ENCODE measurements at regions not wholly inside any gene's neighbourhood (a gene's known extent, or its start where the extent isn't known, plus 50 kb on each side); places are given as distances from the start of the nearest gene placed in this dataset.

DNA sequence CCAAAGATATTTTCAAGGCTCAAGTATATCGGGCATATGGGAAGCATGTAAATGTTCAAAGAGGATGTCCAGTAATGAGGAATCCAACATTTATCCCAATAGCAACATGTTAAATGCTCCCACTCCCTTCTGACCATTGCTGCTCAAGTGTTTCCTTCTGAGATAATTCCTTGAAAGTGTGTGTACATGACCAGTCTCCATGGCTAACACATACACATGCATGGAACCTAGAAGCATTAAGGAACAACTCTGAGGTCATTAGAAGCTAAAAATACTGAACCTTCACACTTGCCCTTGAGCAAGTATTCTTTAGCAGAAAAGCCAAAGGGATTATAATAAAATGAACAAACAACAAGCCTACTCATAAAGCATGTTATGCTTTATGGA lies 433.8 kb upstream of the TCF4 start:
- ATAC-seq, result no peak
- no peak for DNase-seq

DNA sequence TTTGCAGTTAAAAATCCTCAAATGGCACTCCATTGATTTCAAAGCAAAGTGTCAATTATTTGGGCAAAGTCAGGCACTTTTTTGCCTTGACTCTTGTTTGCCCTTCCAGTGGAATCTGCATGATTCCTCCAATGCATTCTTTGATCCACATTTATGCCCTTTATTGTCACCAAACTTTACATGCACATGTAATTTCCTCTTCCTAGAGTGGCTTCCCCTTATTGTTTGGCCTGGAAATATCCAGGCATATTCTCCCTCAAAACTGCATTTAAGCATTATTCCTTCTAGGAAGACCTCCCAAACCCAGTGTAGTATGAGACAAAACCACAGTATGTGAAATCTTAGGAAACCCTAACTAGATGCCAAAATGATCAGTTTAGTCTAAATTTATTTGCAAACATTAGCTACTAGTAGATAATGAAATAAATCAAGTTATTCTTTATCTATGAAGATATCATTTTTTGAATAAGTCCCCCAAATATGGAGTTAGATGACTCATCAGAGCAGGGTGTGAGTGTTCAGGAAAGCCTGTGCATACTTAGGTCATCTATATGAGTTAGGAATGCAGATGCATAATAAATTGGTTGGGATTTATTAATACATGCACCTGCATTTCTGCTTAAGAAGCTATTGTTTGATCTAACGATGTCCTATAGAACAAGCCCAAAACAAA lies 433.3 kb upstream of the TCF4 start:
- no peak for DNase-seq
- no peak for ATAC-seq

- DNase-seq (no peak), ATAC-seq (no peak)
Observed at GRCh38 chr18:56019908-56020307, 431.9 kb upstream of the TCF4 start.

DNA sequence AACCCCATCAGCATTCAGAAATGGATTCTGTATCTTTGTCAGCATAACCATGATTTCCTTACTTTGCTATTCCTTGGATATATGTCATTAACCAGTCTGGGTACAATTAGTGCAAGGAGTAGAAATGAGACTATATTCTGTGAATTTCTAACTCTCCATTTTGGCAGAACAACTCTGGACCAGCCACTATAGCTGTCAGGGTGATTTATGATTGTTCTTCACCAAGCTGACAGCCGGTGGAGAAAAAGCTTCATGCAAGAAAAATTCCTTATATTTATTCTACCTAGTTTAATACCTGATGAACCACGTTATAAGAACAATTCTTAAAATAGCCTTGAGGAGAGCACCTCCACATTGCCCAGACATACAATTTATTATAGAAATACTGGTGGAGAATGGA lies 431.2 kb upstream of the TCF4 start:
- no peak for ATAC-seq

DNA sequence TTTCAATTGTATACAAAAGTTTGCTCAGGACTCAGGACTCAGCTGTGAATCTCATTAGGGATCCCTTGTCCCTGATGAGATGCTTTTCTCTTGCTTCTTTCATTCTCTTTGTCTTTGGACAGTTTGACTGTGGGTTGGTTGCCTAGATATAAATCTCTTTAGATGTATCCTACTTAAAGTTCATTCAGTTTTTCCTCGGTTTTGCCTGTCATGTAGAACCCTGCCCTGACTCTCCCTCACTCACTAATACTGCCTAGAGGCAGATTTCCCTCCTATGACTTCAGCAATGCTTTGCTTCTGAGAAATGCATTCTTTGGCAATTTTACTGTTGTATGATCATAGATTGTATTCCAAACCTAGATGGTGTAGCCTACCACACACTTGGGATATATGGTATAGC lies 421.4 kb upstream of the TCF4 start:
- no peak for DNase-seq
- ATAC-seq, result no peak

More for the DNA sequence above, 431.2 kb upstream of the TCF4 start:
- DNase-seq, result no peak

GRCh38 chr18:56003720-56004088 lies 415.7 kb upstream of the TCF4 start:
- no peak for ATAC-seq
- DNase-seq, result no peak

DNA sequence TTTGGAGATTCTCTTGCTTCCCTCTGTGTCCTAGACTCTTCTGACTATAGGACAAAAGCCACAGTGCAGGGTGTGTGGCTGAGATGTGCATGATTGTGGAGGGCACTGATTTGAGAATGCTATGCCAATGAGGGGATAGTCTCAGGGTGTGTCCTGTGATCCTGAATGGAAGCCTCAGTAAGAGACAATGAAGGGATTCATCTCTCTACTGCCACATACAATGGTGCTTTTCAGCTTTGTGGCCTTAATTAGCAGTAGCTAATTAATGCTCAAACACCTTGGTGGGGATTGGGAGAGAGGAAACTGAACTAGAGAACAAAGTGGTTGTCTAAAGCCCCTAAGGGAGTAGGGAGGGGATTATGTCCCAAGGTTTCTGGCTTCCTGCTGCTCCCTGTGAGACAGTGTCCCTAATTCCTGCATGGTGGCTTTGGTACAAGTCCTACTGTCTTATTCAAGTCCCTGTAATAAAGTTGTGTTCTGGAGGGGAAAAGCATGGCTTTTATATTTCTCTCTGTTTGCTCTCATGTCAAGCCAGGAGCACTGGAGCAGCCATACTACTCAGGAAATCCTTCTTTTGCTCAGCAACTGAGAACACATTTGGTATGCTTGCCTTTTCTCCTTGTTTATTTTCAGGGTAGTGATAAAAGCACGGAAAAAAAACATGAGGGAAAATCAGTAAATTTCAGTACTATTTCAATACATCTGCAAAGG lies 415.2 kb upstream of the TCF4 start:
- ATAC-seq, result no peak
- no peak for DNase-seq

DNA sequence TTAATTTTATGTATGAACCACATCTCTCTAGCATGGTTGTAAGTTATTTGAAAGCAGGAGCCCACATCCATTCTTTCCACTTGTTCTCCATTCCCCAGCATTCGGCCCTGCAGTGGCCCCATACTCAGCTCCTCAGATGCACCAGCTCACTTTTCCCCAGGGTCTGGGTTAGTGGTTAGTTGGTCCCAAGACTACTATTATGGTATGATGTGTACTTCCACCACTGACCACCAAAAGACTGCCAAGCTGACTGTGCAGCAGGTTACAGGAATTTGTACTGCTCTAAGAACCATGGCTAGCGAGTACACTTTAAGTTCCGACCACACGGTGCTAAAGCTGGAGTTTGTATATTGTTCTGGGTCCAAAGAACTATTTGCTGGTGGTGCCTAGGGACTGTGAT lies 413.6 kb upstream of the TCF4 start:
- DNase-seq (no peak), ATAC-seq (no peak)

DNA sequence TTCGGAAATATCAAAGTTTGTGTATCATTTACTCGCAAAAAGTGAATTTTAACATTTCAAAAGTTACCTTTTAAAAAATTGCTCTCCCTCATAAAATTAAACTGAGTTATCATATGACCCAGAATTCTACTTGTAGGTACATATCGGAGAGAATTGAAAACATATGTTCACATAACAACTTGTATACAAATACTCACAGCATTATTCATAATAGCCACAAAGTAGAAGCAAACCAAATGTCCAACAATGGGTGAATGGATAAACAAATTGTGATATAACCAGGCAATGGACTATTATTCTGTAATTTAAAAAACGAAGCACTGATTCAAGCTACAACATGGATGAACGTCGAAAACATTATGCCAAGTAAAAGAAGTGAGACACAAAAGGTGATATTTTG lies 412.0 kb upstream of the TCF4 start:
- ATAC-seq (no peak), DNase-seq (no peak)

- DNase-seq (no peak), ATAC-seq (no peak)
Observed at GRCh38 chr18:55999641-56000040, 411.6 kb upstream of the TCF4 start.

- ATAC-seq (no peak), DNase-seq (no peak)
Observed at GRCh38 chr18:55998801-55999385, 410.9 kb upstream of the TCF4 start.

DNA sequence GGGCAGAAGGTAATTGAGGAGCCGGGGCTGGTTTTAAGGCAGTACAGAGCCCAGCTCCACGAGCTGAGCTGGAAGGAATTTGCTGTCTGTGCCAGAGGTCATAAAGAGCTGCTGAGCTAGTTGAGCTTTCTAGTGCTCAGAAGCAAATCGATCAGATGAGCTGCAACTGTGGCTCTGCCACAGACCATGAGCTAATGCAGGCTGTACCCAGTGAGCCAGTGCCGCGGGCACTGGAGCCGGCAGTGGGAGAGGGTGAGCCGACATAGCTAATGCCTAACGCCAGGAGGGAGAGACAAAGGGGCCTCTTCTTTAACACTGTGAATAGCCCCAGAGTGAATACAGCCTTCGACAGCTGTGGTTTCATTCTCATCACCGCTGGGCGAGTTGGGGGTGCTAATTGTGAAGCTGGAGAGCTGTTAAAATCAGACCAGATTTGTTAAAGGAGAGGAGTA lies 410.1 kb upstream of the TCF4 start:
- DNase-seq (no peak), ATAC-seq (no peak)

GRCh38 chr18:55997151-55997561 lies 409.2 kb upstream of the TCF4 start:
- DNase-seq, result no peak
- no peak for ATAC-seq

DNA sequence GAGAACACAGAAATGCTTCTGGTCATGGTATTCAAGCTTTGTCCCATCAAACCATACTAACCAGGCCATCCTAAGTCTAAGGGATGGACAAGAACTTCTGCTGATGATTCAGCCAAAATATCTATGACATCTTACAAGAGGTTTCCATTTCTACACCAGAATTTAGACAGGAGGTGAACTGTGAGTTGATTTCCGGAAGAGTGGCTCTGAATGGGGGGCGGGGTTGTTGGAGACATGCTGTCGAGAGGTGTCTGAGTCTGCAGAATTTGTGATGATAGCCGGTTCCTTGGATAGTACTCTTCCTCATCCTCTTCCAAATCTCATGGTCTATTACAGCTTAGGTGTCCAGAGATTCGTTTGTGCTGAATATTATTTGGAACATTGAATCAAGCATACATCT lies 408.7 kb upstream of the TCF4 start:
- no peak for DNase-seq
- ATAC-seq, result no peak

GRCh38 chr18:55990186-55990585 lies 402.2 kb upstream of the TCF4 start:
- ATAC-seq, result no peak
- no peak for DNase-seq

DNA sequence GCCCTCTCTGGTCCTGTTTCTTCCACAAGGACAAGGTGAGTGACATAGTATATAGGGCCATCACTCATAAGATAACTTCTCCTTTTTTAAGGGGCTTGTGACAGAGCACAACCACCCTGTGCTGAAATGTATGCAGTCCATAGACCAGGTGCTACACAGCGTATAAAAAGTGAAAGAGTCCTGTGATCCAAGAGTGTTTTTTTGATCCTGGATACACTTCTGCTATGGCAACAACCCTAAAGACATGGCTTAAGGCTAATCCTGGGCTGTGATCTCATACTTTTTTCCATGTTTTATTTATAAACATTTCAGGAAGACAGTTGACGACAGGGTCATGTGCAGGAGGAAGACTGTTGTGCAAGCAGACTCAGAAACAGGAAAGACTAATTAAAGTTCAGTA lies 400.5 kb upstream of the TCF4 start:
- no peak for ATAC-seq
- no peak for DNase-seq

- ATAC-seq (no peak), DNase-seq (no peak)
Observed at GRCh38 chr18:55983433-55983832, 395.4 kb upstream of the TCF4 start.

GRCh38 chr18:55982992-55983391 lies 395.0 kb upstream of the TCF4 start:
- DNase-seq, result no peak
- ATAC-seq, result no peak

DNA sequence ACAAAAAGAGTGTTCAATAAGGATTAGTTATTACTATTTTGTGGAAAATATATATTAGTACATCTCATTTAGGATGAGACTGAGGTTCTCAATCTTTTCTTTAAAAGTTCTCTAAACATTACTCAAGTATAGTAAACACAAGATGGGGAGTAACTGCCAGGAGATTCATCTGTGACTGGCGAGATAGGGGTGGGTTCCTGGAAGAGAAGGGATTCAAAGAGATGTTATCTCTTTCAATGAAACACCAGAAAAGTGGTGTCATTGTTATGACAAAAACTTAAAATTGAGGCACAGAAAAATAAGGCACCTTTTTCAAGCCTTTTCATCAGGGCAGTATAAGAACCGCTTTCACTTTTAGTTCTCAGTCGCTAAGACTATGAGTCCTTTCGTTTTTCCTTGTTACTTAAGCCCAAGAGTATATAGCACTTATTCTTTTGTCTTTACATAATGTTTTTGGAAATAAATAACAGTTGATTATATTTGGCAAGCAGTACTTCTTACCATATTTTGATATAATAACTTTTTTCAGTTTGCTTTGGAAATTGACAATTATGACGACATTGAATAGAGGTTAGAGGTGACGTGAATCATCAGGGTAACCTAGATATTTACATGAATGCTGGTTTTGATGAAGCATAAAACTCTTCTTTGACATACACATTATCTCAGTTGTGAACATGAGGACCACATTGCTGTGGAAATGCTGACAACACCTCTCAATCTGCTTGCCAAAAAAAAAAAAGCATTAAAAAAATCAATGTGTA lies 393.9 kb upstream of the TCF4 start:
- DNase-seq (no peak), ATAC-seq (no peak)

- ATAC-seq, result no peak
- no peak for DNase-seq
Observed at GRCh38 chr18:55974521-55974920, 386.5 kb upstream of the TCF4 start.

DNA sequence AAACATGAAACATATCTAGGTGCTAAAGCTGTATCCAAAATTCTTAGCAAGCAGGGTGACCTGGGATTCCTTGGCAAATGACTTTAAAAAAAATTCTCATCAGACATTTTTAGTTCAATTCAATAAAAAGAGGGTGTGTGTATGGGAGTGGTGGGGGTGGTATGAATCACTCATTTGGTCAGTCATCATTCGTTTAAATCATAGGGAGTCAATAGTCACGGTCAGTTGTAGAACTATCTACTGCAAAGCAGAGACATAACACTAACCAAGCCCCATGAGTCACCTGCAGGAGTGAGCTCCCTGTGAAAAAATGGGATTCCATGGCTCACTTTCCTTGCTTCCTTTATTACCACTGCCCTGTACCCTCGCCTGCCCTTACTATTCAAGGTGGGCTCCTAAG lies 380.6 kb upstream of the TCF4 start:
- DNase-seq, result no peak
- ATAC-seq, result no peak

GRCh38 chr18:55967019-55967418 lies 379.0 kb upstream of the TCF4 start:
- ATAC-seq (no peak), DNase-seq (no peak)

GRCh38 chr18:55964171-55964570 lies 376.2 kb upstream of the TCF4 start:
- ATAC-seq, result no peak

More at GRCh38 chr18:55964171-55964570, 376.2 kb upstream of the TCF4 start:
- DNase-seq, result no peak

Measured in stimulated activated naive CD8-positive, alpha-beta T cell treated with anti-CD3 and anti-CD28 coated beads, Interleukin-15, Interleukin-2, amounts not matched to agents 100 U/mL and 50 U/mL, for 24 hours (primary cell).